GM18951 (cell line): ENCODE measurements at regions not wholly inside any gene's neighbourhood (a gene's known extent, or its start where the extent isn't known, plus 50 kb on each side); places are given as distances from the start of the nearest gene placed in this dataset.

ENCODE experiments used
- POLR2A ChIP-seq: IDR thresholded peaks from 4 replicates; pipeline ENCODE4 v1.6.1; 2011; ENCODE audit warnings: mild to moderate bottlenecking; ENCODE audit not compliant: insufficient read length, insufficient read depth; ENCODE audit errors: extremely low read depth
- in situ Hi-C: fragments of 300-500 bp; cut with MboI; formaldehyde crosslinking; loops from one replicate; pipeline ENCODE4 v1.12.0; 2022; ENCODE audit warnings: low sequenced_read_pairs, mixed read lengths, inconsistent platforms; ENCODE audit not compliant: unreplicated experiment

- in situ Hi-C loops, result no loop called here
Measured at GRCh38 chr6:141169419-141169818, 963.3 kb upstream of the GJE1 start.

DNA sequence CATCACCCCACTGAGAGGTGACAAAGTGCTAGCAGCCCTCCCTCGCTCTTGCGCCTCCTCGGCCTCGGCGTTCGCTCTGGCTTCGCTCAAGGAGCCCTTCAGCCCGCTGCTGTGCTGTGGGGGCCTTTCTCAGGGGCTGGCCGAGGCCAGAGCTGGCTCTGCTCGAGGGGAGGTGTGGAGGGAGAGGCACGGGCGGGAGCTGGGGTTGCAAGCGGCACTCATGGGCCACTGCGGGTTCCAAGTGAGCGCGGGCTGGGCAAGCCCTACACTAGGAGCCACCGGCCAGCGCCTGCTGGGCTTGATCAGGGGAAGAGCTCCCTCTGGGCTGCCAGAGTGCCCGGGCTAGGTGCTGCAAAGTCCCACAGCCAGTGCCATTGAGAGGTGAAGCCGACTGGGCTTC, 964.8 kb upstream of the GJE1 start:
- in situ Hi-C loops, result no loop called here
- TF ChIP-seq POLR2A, result no peak

More at GRCh38 chr6:141169419-141169818, 963.3 kb upstream of the GJE1 start:
- TF ChIP-seq POLR2A, result no peak

GRCh38 chr6:141165002-141165665, 967.6 kb upstream of the GJE1 start:
- TF ChIP-seq POLR2A, result no peak
- in situ Hi-C loops, result no loop called here

- in situ Hi-C loops, result no loop called here
- no peak for TF ChIP-seq POLR2A
Measured at GRCh38 chr6:141164042-141164743, 968.5 kb upstream of the GJE1 start.

DNA sequence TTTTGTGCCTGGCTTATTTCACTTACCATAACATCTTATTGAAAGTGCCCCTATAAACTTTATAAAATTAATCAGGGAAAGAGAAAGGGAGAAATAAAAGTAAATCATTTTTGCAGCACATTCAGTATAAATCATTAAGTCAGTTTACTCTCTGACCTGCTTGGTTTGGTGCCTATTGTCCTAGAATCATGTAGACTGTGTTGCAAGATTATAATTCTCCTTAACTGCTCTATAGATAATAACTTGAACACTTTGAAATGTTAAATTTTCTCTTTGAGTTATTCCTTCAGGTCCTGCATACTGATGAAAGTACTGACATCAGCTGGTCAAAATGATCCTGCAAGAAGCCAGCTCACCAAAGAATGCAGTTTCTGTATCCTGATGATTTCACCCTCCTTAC, 969.6 kb upstream of the GJE1 start:
- no peak for TF ChIP-seq POLR2A
- in situ Hi-C loops, result no loop called here

- TF ChIP-seq POLR2A, result no peak
- in situ Hi-C loops, result no loop called here
Measured at GRCh38 chr6:141158740-141159139, 974.0 kb upstream of the GJE1 start.

DNA sequence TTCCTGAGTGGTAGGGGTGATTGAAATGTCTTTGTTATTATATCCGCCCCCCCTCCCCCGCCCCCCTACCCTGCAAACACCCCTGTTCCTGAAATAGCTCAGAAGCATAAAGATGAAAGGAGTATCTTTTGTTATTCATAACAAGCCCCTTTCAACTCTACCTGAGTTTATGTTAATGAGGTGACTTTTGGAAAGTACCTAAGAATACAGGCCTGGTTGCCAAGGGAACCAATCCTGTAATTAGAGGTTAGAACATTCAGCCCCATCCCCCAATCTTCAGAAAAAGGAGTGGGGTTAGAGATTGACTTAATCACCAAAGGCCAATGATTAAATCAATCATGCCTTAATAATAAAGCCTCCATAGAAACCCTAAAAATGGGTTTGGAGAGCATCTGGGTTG, 979.2 kb upstream of the GJE1 start:
- no peak for TF ChIP-seq POLR2A
- in situ Hi-C loops, result no loop called here

DNA sequence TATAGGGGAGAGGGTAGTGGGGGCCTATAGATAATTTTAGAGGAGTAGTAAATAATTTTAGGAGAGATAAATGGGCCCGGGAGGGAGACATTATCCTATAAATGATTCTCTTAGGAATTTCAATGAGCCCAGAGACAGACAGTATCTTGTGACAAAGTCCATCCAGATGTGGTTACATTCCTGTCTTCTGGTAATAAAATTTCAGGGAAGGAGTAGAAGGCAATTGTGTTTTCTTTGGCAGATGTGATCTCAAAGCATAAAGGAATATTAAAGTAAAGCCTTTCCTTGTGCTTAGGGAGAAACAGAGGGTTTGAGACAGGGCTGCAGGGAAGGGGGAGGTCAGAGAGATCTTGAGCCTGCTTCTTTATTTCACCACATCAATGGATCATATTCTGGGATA, 979.8 kb upstream of the GJE1 start:
- TF ChIP-seq POLR2A, result no peak
- in situ Hi-C loops, result no loop called here

DNA sequence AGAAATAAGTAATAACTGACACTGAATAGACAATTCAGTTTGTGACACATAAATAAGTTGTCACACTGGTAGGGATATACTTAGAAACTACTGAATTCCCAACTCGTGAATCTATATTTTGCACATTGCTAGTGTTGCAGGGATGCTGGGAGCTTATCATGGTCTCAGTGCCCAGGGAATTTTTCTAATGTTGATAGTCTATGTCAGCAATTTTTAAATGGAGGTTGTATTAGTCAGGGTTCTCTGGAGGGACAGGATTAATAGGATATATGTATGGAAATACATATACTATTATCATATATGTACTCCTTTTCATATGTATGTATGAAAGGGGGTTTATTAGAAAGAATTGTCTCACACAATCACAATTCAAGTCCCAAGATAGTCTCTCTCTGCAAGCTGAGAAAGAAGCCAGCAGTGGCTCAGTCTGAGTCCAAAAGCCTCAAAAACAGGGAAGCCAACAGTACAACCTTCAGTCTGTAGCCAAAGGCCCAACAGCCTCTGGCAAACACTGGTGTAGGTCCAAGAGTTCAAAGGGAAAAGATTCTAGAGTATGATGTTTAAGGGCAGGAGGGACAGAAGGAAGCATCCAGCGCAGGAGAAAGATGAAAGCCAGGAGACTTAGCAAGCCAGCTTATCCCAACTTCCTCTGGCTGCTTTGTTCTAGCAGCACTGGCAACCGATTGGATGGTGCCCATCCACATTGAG, 980.9 kb upstream of the GJE1 start:
- no peak for TF ChIP-seq POLR2A
- in situ Hi-C loops, result no loop called here

DNA sequence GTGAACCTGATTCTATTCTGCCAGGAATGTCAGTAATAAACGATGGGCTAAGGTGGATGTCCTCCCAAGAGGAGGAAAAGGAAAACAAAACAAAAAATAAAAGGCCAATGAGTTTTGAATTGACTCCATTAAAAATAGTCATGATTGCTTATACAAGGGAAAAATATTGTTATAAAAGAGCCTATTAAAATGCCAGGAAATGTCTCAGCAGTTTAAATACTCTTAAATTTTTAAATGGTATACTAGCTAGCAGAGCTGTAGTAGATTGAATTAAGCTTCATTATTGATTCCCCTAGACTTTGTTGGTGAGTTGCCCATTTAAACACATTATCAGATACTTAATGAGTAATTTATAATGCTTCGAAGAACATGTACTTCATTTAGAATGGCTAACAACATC, 990.9 kb upstream of the GJE1 start:
- TF ChIP-seq POLR2A, result no peak
- in situ Hi-C loops, result no loop called here

- in situ Hi-C loops, result no loop called here
- no peak for TF ChIP-seq POLR2A
Measured at GRCh38 chr6:141140905-141141304, 991.8 kb upstream of the GJE1 start.

GRCh38 chr6:141139461-141139860, 993.3 kb upstream of the GJE1 start:
- no peak for TF ChIP-seq POLR2A
- in situ Hi-C loops, result no loop called here

DNA sequence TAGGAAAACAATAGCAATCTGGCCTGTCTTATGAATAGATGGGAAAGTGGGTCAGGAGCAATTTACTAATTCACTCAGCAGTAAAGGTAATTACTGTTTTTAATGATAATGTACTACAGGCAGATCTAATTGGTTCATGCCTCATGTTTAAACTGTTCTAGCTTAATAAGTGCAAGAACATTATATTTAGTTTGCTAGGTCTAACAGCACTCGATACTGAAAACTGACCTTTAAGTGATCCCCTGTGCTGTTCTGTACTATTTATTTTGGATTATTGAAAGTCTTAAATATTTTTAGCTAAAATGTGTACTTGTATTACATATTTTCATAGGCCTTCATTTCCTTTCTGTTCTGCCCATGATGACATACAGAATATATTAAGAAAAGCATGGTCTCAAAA, 998.0 kb upstream of the GJE1 start:
- in situ Hi-C loops, result no loop called here
- no peak for TF ChIP-seq POLR2A

- in situ Hi-C loops, result no loop called here
- TF ChIP-seq POLR2A, result no peak
Measured at GRCh38 chr6:141133836-141134235, 998.9 kb upstream of the GJE1 start.
